Endothelial cell of umbilical vein (primary cell): ENCODE measurements at regions not wholly inside any gene's neighbourhood (a gene's known extent, or its start where the extent isn't known, plus 50 kb on each side); places are given as distances from the start of the nearest gene placed in this dataset.

ENCODE experiments used
- BruUV-seq: library from RNA; stranded (reverse); fragments of 400-500 nt; replicated peaks from 2 replicates; lab custom pipeline; 2021; lab: Mats Ljungman, UMichigan
- CTCF ChIA-PET: fragments of 300-600, 350-600 bp; sonication (Branson Sonifier 250); formaldehyde crosslinking; loops from one replicate; lab custom pipeline; 2021; ENCODE audit warnings: antibody characterized with exemption, inconsistent platforms; lab: Charles Lee
- POLR2A ChIA-PET: fragments of 300-600, 350-600 bp; sonication (Branson Sonifier 250); formaldehyde crosslinking; loops from one replicate; lab custom pipeline; 2021; ENCODE audit warnings: antibody characterized with exemption, inconsistent platforms; lab: Charles Lee
- DNase-seq: peaks from one replicate; pipeline ENCODE4 v3.0.0-alpha.2; 2011; ENCODE audit warnings: low read depth, low spot score
- FAIRE-seq: peaks from 2 replicates; lab custom pipeline; 2011; peaks lifted over from hg19 to GRCh38; lab: Jason Lieb, UNC
- H2AFZ ChIP-seq: 2 replicates; pipeline ENCODE4 v1.6.0; 2012; ENCODE audit warnings: low read depth, low read length, control low read depth, inconsistent platforms
- H3K27ac ChIP-seq: 2 replicates; pipeline ENCODE4 v1.5.1; 2011; ENCODE audit warnings: low read depth, mild to moderate bottlenecking, control low read depth, low read length, moderate library complexity; ENCODE audit not compliant: insufficient read depth
- H3K27me3 ChIP-seq, 2 experiments: 2 replicates each; pipeline versions ENCODE4 v1.6.0 to v1.6.1; 2011; ENCODE audit warnings: low read length in 2 of 2, mixed read lengths in 1 of 2; ENCODE audit not compliant: control insufficient read depth in 2 of 2, insufficient read depth in 2 of 2
- H3K36me3 ChIP-seq, 2 experiments: 2 replicates in 1 of 2; 3 replicates in 1 of 2; pipeline ENCODE4 v1.5.1; 2011; ENCODE audit warnings: low read length in 2 of 2, mild to moderate bottlenecking in 1 of 2, moderate library complexity in 1 of 2; ENCODE audit not compliant: control insufficient read depth in 2 of 2, insufficient read depth in 2 of 2; ENCODE audit errors: extremely low read depth in 1 of 2
- H3K4me1 ChIP-seq: 3 replicates; pipeline ENCODE4 v1.5.1; 2011; ENCODE audit warnings: mild to moderate bottlenecking, low read length; ENCODE audit not compliant: control insufficient read depth, insufficient read depth; ENCODE audit errors: extremely low read depth
- H3K4me2 ChIP-seq: 2 replicates; pipeline ENCODE4 v1.6.1; 2011; ENCODE audit warnings: low read length, control low read depth, mixed read lengths; ENCODE audit not compliant: insufficient read depth
- H3K4me3 ChIP-seq, 3 experiments: fragments of 200-600 bp in 1 of 3; sonication (generic), shearing (Covaris generic) in 1 of 3; replicated peaks in 1 of 3; 2 replicates each; pipeline ENCODE4 v1.5.1; 2011 to 2016; ENCODE audit warnings: control low read depth in 3 of 3, low read length in 3 of 3, mild to moderate bottlenecking in 2 of 3, inconsistent platforms in 1 of 3, low read depth in 1 of 3, moderate library complexity in 1 of 3; ENCODE audit not compliant: insufficient read depth in 1 of 3
- H3K79me2 ChIP-seq: 2 replicates; pipeline ENCODE4 v1.6.0; 2012; ENCODE audit warnings: low read length, inconsistent platforms; ENCODE audit not compliant: control insufficient read depth, insufficient read depth
- H3K9ac ChIP-seq: replicated peaks from 2 replicates; pipeline ENCODE3; 2011; ENCODE audit warnings: low read length, control low read depth; ENCODE audit not compliant: insufficient read depth; ENCODE audit errors: extremely low read depth
- H3K9me1 ChIP-seq: replicated peaks from 3 replicates; pipeline ENCODE4 v1.6.0; 2011; ENCODE audit warnings: mild to moderate bottlenecking, low read length; ENCODE audit not compliant: control insufficient read depth, insufficient read depth; ENCODE audit errors: extremely low read depth
- H3K9me3 ChIP-seq: replicated peaks from 2 replicates; pipeline ENCODE4 v1.5.1; 2012; ENCODE audit warnings: low read length, inconsistent platforms; ENCODE audit not compliant: control insufficient read depth, insufficient read depth
- H4K20me1 ChIP-seq: replicated peaks from 2 replicates; pipeline ENCODE3; 2011; ENCODE audit warnings: mild to moderate bottlenecking, low read length; ENCODE audit not compliant: control insufficient read depth, insufficient read depth; ENCODE audit errors: extremely low read depth
- CTCF ChIP-seq, 2 donors: IDR thresholded peaks; 1 replicate in 1 of 2; 2 replicates in 1 of 2; pipeline ENCODE4 v1.5.1; 2011; ENCODE audit warnings: low read length in 2 of 2, mild to moderate bottlenecking in 2 of 2, moderate library complexity in 2 of 2, control low read depth in 1 of 2, inconsistent platforms in 1 of 2, low read depth in 1 of 2; ENCODE audit not compliant: insufficient read depth in 1 of 2; ENCODE audit errors: extremely low read depth in 1 of 2
- EZH2 ChIP-seq: IDR thresholded peaks from 2 replicates; pipeline ENCODE4 v1.6.1; 2012; ENCODE audit warnings: borderline replicate concordance, low read depth, mild to moderate bottlenecking, moderate library complexity, low read length, inconsistent platforms; ENCODE audit not compliant: severe bottlenecking
- FOS ChIP-seq: IDR thresholded peaks from 2 replicates; pipeline ENCODE4 v1.6.1; 2011; ENCODE audit warnings: mild to moderate bottlenecking, low read length, moderate library complexity, borderline replicate concordance; ENCODE audit not compliant: insufficient read depth
- GATA2 ChIP-seq: IDR thresholded peaks from 2 replicates; pipeline ENCODE4 v1.7.0; 2011; ENCODE audit warnings: low read depth, mild to moderate bottlenecking, moderate library complexity, mixed read lengths, low read length; ENCODE audit not compliant: insufficient read length, insufficient read depth
- JUN ChIP-seq: IDR thresholded peaks from 2 replicates; pipeline ENCODE4 v1.6.1; 2011; ENCODE audit warnings: borderline replicate concordance, low read depth; ENCODE audit not compliant: insufficient read length, insufficient read depth
- MAX ChIP-seq: IDR thresholded peaks from 2 replicates; pipeline ENCODE4 v1.6.1; 2011; ENCODE audit not compliant: insufficient read depth, insufficient read length
- MYC ChIP-seq: IDR thresholded peaks from one replicate; pipeline ENCODE4 v1.6.1; 2011; ENCODE audit warnings: mild to moderate bottlenecking, low read depth, low read length
- POLR2A ChIP-seq: IDR thresholded peaks from 2 replicates; pipeline ENCODE4 v1.6.1; 2012; ENCODE audit warnings: low read depth, mild to moderate bottlenecking, control low read depth, low read length
- POLR2AphosphoS5 ChIP-seq: IDR thresholded peaks from 2 replicates; pipeline ENCODE4 v1.6.1; 2012; ENCODE audit warnings: low read depth, mild to moderate bottlenecking, control low read depth, low read length, moderate library complexity; ENCODE audit not compliant: insufficient read depth
- dilution Hi-C: fragments of 300-500 bp; cut with MboI; formaldehyde crosslinking; loops from one replicate; pipeline ENCODE4 v1.15.0; 2019; ENCODE audit warnings: low sequenced_read_pairs; ENCODE audit not compliant: extremely low pct_ligation_motif_present
- intact Hi-C: fragments of 100-400 bp; cut with micrococcal nuclease; formaldehyde crosslinking; loops from one replicate; pipeline ENCODE4 v1.10.0; 2022

GRCh38 chr9:102206432-102206831 lies 468.0 kb upstream of the GRIN3A start:
- Histone ChIP-seq H3K4me3 (no peak overlapping the region), H3K27ac (no peak overlapping the region), H3K9me3 (peaks cover 2% of the 10 kb centered on the region), H3K4me2 (no peak overlapping the region), H3K36me3 (no peaks in the 10 kb centered on the region), H3K9me1 (no peaks in the 10 kb centered on the region), H4K20me1 (no peaks in the 10 kb centered on the region), H3K27me3 (no peaks in the 10 kb centered on the region), H3K79me2 (no peaks in the 10 kb centered on the region), H3K4me1 (no peaks in the 10 kb centered on the region), H3K9ac (no peak overlapping the region), H2AFZ (no peak overlapping the region)
- TF ChIP-seq POLR2A: no peak
- no peak for TF ChIP-seq CTCF (IDR thresholded peaks at IDR 0.05; ENCODE audit: extremely low read depth in 1 of 2, insufficient read depth in 1 of 2, low read depth in 1 of 2, low read length in 2 of 2)
- intact Hi-C loops (no loop called here), dilution Hi-C loops (no loop called here)
- DNase-seq (no peak), FAIRE-seq (no peak)
- ChIA-PET CTCF (no interaction called here), POLR2A (no interaction called here)
- BruUV-seq: no TSS peak

GRCh38 chr9:102205251-102205650 lies 466.8 kb upstream of the GRIN3A start:
- Histone ChIP-seq H3K79me2 (no peaks in the 10 kb centered on the region), H3K27me3 (no peaks in the 10 kb centered on the region), H3K36me3 (no peaks in the 10 kb centered on the region), H3K9me1 (no peaks in the 10 kb centered on the region), H3K9me3 (peaks cover 2% of the 10 kb centered on the region), H3K4me2 (no peak overlapping the region), H4K20me1 (no peaks in the 10 kb centered on the region), H3K9ac (no peak overlapping the region), H3K27ac (no peak overlapping the region), H3K4me3 (no peak overlapping the region), H3K4me1 (no peaks in the 10 kb centered on the region), H2AFZ (no peak overlapping the region)
- BruUV-seq: no TSS peak
- ChIA-PET POLR2A (no interaction called here), CTCF (no interaction called here)
- intact Hi-C loops: no loop called here
- FAIRE-seq (no peak), DNase-seq (no peak)
- dilution Hi-C loops: no loop called here
- TF ChIP-seq MYC: no peak
- no peak for TF ChIP-seq GATA2
- no peak for TF ChIP-seq POLR2AphosphoS5
- no peak for TF ChIP-seq CTCF (IDR thresholded peaks at IDR 0.05; ENCODE audit: extremely low read depth in 1 of 2, insufficient read depth in 1 of 2, low read depth in 1 of 2, low read length in 2 of 2)
- no peak for TF ChIP-seq JUN
- no peak for TF ChIP-seq MAX
- no peak for TF ChIP-seq EZH2
- TF ChIP-seq FOS: no peak
- TF ChIP-seq POLR2A: no peak
